B cell (primary cell): ENCODE measurements at regions not wholly inside any gene's neighbourhood (a gene's known extent, or its start where the extent isn't known, plus 50 kb on each side); places are given as distances from the start of the nearest gene placed in this dataset.
"Not testable (repeated sequence)": the region's sequence is repeated elsewhere in the genome, so short reads cannot be mapped to it uniquely, and the experiment has no call there.

Experiments
- ATAC-seq: fragments of 200-7000 bp; cut with Tn5 transposase; one replicate; pipeline ENCODE4 v1.10.0; 2021; ENCODE audit warnings: low read depth, mild to moderate bottlenecking, moderate number of reproducible peaks, moderate library complexity
- CTCF ChIA-PET: fragments of 350-600 bp; sonication (Branson Sonifier 250); formaldehyde crosslinking; loops from one replicate; lab custom pipeline; 2021; ENCODE audit warnings: antibody characterized with exemption, inconsistent platforms; lab: Charles Lee
- POLR2A ChIA-PET: fragments of 350-600 bp; sonication (Branson Sonifier 250); formaldehyde crosslinking; loops from one replicate; lab custom pipeline; 2021; ENCODE audit warnings: antibody characterized with exemption; lab: Charles Lee
- DNase-seq: peaks from one replicate; pipeline ENCODE4 v3.0.0; 2013
- H2AFZ ChIP-seq: 2 replicates; pipeline ENCODE4 v1.6.1; 2012; ENCODE audit warnings: mild to moderate bottlenecking, low read depth, low read length; ENCODE audit not compliant: insufficient read depth, poor library complexity, severe bottlenecking
- H3K27ac ChIP-seq, 2 donors: 1 replicate in 1 of 2; 2 replicates in 1 of 2; pipeline ENCODE4 v1.5.1; 2012 to 2013; ENCODE audit warnings: low read length in 2 of 2, mild to moderate bottlenecking in 2 of 2, moderate library complexity in 1 of 2
- H3K27me3 ChIP-seq, 4 experiments: fragments of 200-600 bp in 1 of 4; sonication (generic) in 1 of 4; replicated peaks in 1 of 4; 1 replicate in 2 of 4; 2 replicates in 2 of 4; pipeline versions ENCODE4 v1.6.1 to v1.7.0; 2013 to 2016; ENCODE audit warnings: low read length in 3 of 4, mild to moderate bottlenecking in 2 of 4, mixed read lengths in 1 of 4, moderate library complexity in 1 of 4; ENCODE audit not compliant: insufficient read depth in 4 of 4, control insufficient read depth in 3 of 4; ENCODE audit errors: control extremely low read depth in 1 of 4
- H3K36me3 ChIP-seq, 2 experiments: replicated peaks in 1 of 2; 1 replicate in 1 of 2; 2 replicates in 1 of 2; pipeline versions ENCODE4 v1.6.1 to v1.7.1; 2013; ENCODE audit warnings: low read length in 1 of 2; ENCODE audit not compliant: insufficient read depth in 2 of 2, control insufficient read depth in 1 of 2; ENCODE audit errors: control extremely low read depth in 1 of 2, extremely low read depth in 1 of 2
- H3K4me1 ChIP-seq, 2 donors: fragments of 200-600 bp in 1 of 2; sonication (generic) in 1 of 2; 1 replicate in 1 of 2; 2 replicates in 1 of 2; pipeline versions ENCODE4 v1.5.1 to v1.6.1; 2013 to 2017; ENCODE audit warnings: low read length in 2 of 2; ENCODE audit not compliant: control insufficient read depth in 2 of 2, insufficient read depth in 2 of 2
- H3K4me2 ChIP-seq: replicated peaks from 2 replicates; pipeline ENCODE3; 2012; ENCODE audit warnings: mild to moderate bottlenecking, low read depth, low read length; ENCODE audit not compliant: poor library complexity, severe bottlenecking
- H3K4me3 ChIP-seq, 5 experiments: fragments of 200-600 bp in 1 of 5; sonication (generic) in 1 of 5; 1 replicate in 3 of 5; 2 replicates in 2 of 5; pipeline versions ENCODE4 v1.5.1 to v1.7.0; 2011 to 2016; ENCODE audit warnings: low read length in 4 of 5, mild to moderate bottlenecking in 4 of 5, low read depth in 2 of 5, control low read depth in 1 of 5, moderate library complexity in 1 of 5; ENCODE audit not compliant: insufficient read depth in 1 of 5; ENCODE audit errors: control extremely low read depth in 1 of 5, extremely low read depth in 1 of 5
- H3K79me2 ChIP-seq: fragments of 200-600 bp; sonication (generic); one replicate; pipeline ENCODE4 v1.6.0; 2016; ENCODE audit warnings: low read length; ENCODE audit not compliant: control insufficient read depth, insufficient read depth
- H3K9ac ChIP-seq: fragments of 200-600 bp; sonication (generic); 2 replicates; pipeline ENCODE4 v1.6.1; 2017; ENCODE audit warnings: mild to moderate bottlenecking, low read length, moderate library complexity
- H3K9me3 ChIP-seq, 3 donors: one replicate each; pipeline versions ENCODE4 v1.6.1 to v1.7.1; 2013; ENCODE audit warnings: low read length in 2 of 3; ENCODE audit not compliant: control insufficient read depth in 2 of 3, insufficient read depth in 1 of 3; ENCODE audit errors: control extremely low read depth in 1 of 3
- H4K20me1 ChIP-seq: 2 replicates; pipeline ENCODE4 v1.6.0; 2012; ENCODE audit warnings: mild to moderate bottlenecking, low read length; ENCODE audit not compliant: insufficient read depth, control insufficient read depth, poor library complexity, severe bottlenecking
- H3K27ac Mint-ChIP-seq: one replicate; pipeline ENCODE4 v1.8.0; 2021; ENCODE audit warnings: mixed read lengths
- H3K27me3 Mint-ChIP-seq: one replicate; pipeline ENCODE4 v1.8.0; 2021; ENCODE audit warnings: mixed read lengths
- H3K4me1 Mint-ChIP-seq: one replicate; pipeline ENCODE4 v1.8.0; 2021; ENCODE audit warnings: mixed read lengths
- H3K4me3 Mint-ChIP-seq: one replicate; pipeline ENCODE4 v1.8.0; 2021; ENCODE audit warnings: mixed read lengths
- H3K9me3 Mint-ChIP-seq: one replicate; pipeline ENCODE4 v1.8.0; 2022; ENCODE audit warnings: mixed read lengths; ENCODE audit not compliant: insufficient read depth
- CTCF ChIP-seq: fragments of 200-600 bp; IDR thresholded peaks from one replicate; pipeline ENCODE4 v1.8.0; 2022; ENCODE audit warnings: antibody characterized with exemption, mild to moderate bottlenecking
- EZH2 ChIP-seq: IDR thresholded peaks from 2 replicates; pipeline ENCODE4 v1.6.1; 2012; ENCODE audit warnings: borderline replicate concordance, low read depth, mild to moderate bottlenecking, moderate library complexity, low read length; ENCODE audit not compliant: insufficient read depth, poor library complexity, severe bottlenecking
- WGBS: methylation state at CpG from one replicate; pipeline ENCODE4 v1.1.5; 2013; ENCODE audit warnings: missing lambda C conversion rate; ENCODE audit not compliant: insufficient coverage; 5-methylcytosine and 5-hydroxymethylcytosine counted together
- intact Hi-C: fragments of 100-400 bp; cut with micrococcal nuclease; formaldehyde crosslinking; loops from one replicate; pipeline ENCODE4 v1.10.0; 2022

- H3K9ac ChIP-seq, H2AFZ ChIP-seq, H3K79me2 ChIP-seq, H4K20me1 ChIP-seq, H3K4me2 ChIP-seq, H3K27me3 ChIP-seq, H3K4me3 ChIP-seq, H3K27ac Mint-ChIP-seq, H3K4me1 ChIP-seq, CTCF ChIA-PET, H3K9me3 ChIP-seq, H3K9me3 Mint-ChIP-seq, DNase-seq, ATAC-seq, intact Hi-C loops, H3K4me3 Mint-ChIP-seq, H3K4me1 Mint-ChIP-seq, POLR2A ChIA-PET, H3K27me3 Mint-ChIP-seq, H3K36me3 ChIP-seq, H3K27ac ChIP-seq: not testable (repeated sequence)
- WGBS = 100% methylated on average over 1 of the region's 2 CpGs
These were observed 74.4 kb upstream of the RTN4 start for GRCh38 chr2:55124682-55125081.

GRCh38 chr2:55123851-55124269 lies 73.6 kb upstream of the RTN4 start:
- DNase-seq = no peak
- H3K4me3 Mint-ChIP-seq = no peak overlapping the region
- Histone ChIP-seq H3K4me1 (peaks cover 10 to 13% of the 10 kb centered on the region in 2 donors), H3K36me3 (no peaks in the 10 kb centered on the region), H3K27ac (no peak overlapping the region), H3K79me2 (no peaks in the 10 kb centered on the region), H2AFZ (no peak overlapping the region), H3K4me3 (no peak overlapping the region), H3K9me3 (no peaks in the 10 kb centered on the region), H3K9ac (no peak overlapping the region), H3K4me2 (no peak overlapping the region), H3K27me3 (peaks cover 0 to 10% (median 0%) of the 10 kb centered on the region in 4 experiments), H4K20me1 (no peaks in the 10 kb centered on the region)
- no peak overlapping the region for H3K27ac Mint-ChIP-seq
- intact Hi-C loops = no loop called here
- peaks cover 4% of the 10 kb centered on the region for H3K27me3 Mint-ChIP-seq
- ChIA-PET CTCF (no interaction called here), POLR2A (no interaction called here)
- 100% methylated on average over 1 of the region's 2 CpGs for WGBS
- TF ChIP-seq EZH2 (no peak), CTCF (no peak)
- no peaks in the 10 kb centered on the region for H3K9me3 Mint-ChIP-seq
- ATAC-seq = no peak
- H3K4me1 Mint-ChIP-seq = peaks cover 12% of the 10 kb centered on the region
